DOHH2 (cell line): ENCODE measurements at regions not wholly inside any gene's neighbourhood (a gene's known extent, or its start where the extent isn't known, plus 50 kb on each side); places are given as distances from the start of the nearest gene placed in this dataset.

Experiments
- CTCF ChIP-seq: fragments of 200-600 bp; sonication (generic); IDR thresholded peaks from one replicate; pipeline ENCODE4 v1.5.1; 2014; ENCODE audit warnings: antibody characterized with exemption, mild to moderate bottlenecking, low read depth, low read length; ENCODE audit not compliant: poor library complexity, severe bottlenecking
- EZH2phosphoT487 ChIP-seq: fragments of 200-600 bp; sonication (generic); IDR thresholded peaks from 2 replicates; pipeline ENCODE4 v1.6.1; 2017; ENCODE audit warnings: borderline replicate concordance, mild to moderate bottlenecking, antibody characterized with exemption, low read length, moderate library complexity, mixed read lengths

GRCh38 chr9:7976856-7977255 lies 177.3 kb upstream of the DMAC1 start:
- TF ChIP-seq CTCF (no peak), EZH2phosphoT487 (no peak)
